IMR-90 (cell line): ENCODE measurements at regions not wholly inside any gene's neighbourhood (a gene's known extent, or its start where the extent isn't known, plus 50 kb on each side); places are given as distances from the start of the nearest gene placed in this dataset.

ENCODE experiments used
- ATAC-seq: fragments of 200-7000 bp; cut with Tn5 transposase; 2 replicates; pipeline ENCODE4 v1.9.1; 2020; ENCODE audit warnings: low read depth, mild to moderate bottlenecking, moderate library complexity
- BruUV-seq: library from RNA; stranded (reverse); fragments of 400-500 nt; replicated peaks from 2 replicates; lab custom pipeline; 2021; lab: Mats Ljungman, UMichigan
- CTCF ChIA-PET: fragments of 300-600 bp; formaldehyde crosslinking; extraction: SDS; loops from one replicate; lab custom pipeline; 2021; ENCODE audit warnings: antibody characterized with exemption; lab: Yijun Ruan, JAX
- POLR2A ChIA-PET: fragments of 300-600 bp; sonication (Branson Sonifier 250); formaldehyde crosslinking; loops from one replicate; lab custom pipeline; 2022; ENCODE audit warnings: antibody characterized with exemption; ENCODE audit not compliant: unreplicated experiment; lab: Charles Lee
- DNase-seq: peaks from one replicate; pipeline ENCODE4 v3.0.0; 2013
- H2AFZ ChIP-seq: replicated peaks from 2 replicates; pipeline ENCODE3; 2013; ENCODE audit warnings: low read length, mild to moderate bottlenecking; ENCODE audit not compliant: poor library complexity
- H2AK5ac ChIP-seq: 2 replicates; pipeline ENCODE4 v1.6.1; 2013; ENCODE audit warnings: low read depth, low read length, inconsistent platforms
- H2AK9ac ChIP-seq: replicated peaks from 2 replicates; pipeline ENCODE3; 2013; ENCODE audit warnings: mild to moderate bottlenecking, low read depth, low read length, moderate library complexity; ENCODE audit not compliant: poor library complexity
- H2BK120ac ChIP-seq: 2 replicates; pipeline ENCODE4 v1.6.1; 2013; ENCODE audit warnings: low read depth, low read length, inconsistent platforms
- H2BK15ac ChIP-seq: 3 replicates; pipeline ENCODE4 v1.6.1; 2013; ENCODE audit warnings: low read depth, low read length, inconsistent platforms
- H2BK20ac ChIP-seq: 2 replicates; pipeline ENCODE4 v1.6.1; 2013; ENCODE audit warnings: low read depth, mild to moderate bottlenecking, inconsistent platforms, low read length, moderate library complexity
- H2BK5ac ChIP-seq: 2 replicates; pipeline ENCODE4 v1.6.1; 2013; ENCODE audit warnings: mild to moderate bottlenecking, low read depth, low read length, inconsistent platforms; ENCODE audit not compliant: poor library complexity, severe bottlenecking
- H3K14ac ChIP-seq: replicated peaks from 2 replicates; pipeline ENCODE4 v1.6.1; 2013; ENCODE audit warnings: low read depth, low read length, inconsistent platforms
- H3K18ac ChIP-seq: 2 replicates; pipeline ENCODE4 v1.6.1; 2013; ENCODE audit warnings: low read depth, low read length, control low read depth
- H3K23ac ChIP-seq: 2 replicates; pipeline ENCODE4 v1.6.1; 2013; ENCODE audit warnings: low read depth, low read length, inconsistent platforms
- H3K27ac ChIP-seq: 2 replicates; pipeline ENCODE4 v1.5.1; 2013; ENCODE audit warnings: mild to moderate bottlenecking, control low read depth, low read length; ENCODE audit not compliant: insufficient read depth
- H3K27me3 ChIP-seq: 2 replicates; pipeline ENCODE4 v1.6.1; 2013; ENCODE audit warnings: low read length; ENCODE audit not compliant: control insufficient read depth, insufficient read depth
- H3K36me3 ChIP-seq: 2 replicates; pipeline ENCODE4 v1.6.1; 2013; ENCODE audit warnings: low read length, mixed read lengths; ENCODE audit not compliant: control insufficient read depth, insufficient read depth
- H3K4ac ChIP-seq: 2 replicates; pipeline ENCODE4 v1.6.1; 2013; ENCODE audit warnings: low read depth, low read length, inconsistent platforms
- H3K4me1 ChIP-seq: 2 replicates; pipeline ENCODE4 v1.6.1; 2013; ENCODE audit warnings: low read length, mixed read lengths; ENCODE audit not compliant: control insufficient read depth, insufficient read depth
- H3K4me2 ChIP-seq: 2 replicates; pipeline ENCODE4 v1.6.1; 2013; ENCODE audit warnings: low read depth, mild to moderate bottlenecking, control low read depth, low read length, moderate library complexity
- H3K4me3 ChIP-seq: 2 replicates; pipeline ENCODE4 v1.5.1; 2013; ENCODE audit warnings: low read depth, mild to moderate bottlenecking, control low read depth, low read length, moderate library complexity; ENCODE audit not compliant: insufficient read depth
- H3K56ac ChIP-seq: 2 replicates; pipeline ENCODE4 v1.6.1; 2013; ENCODE audit warnings: low read length, inconsistent platforms; ENCODE audit not compliant: insufficient read depth; ENCODE audit errors: extremely low read depth
- H3K79me1 ChIP-seq, 2 experiments: 2 replicates each; pipeline ENCODE4 v1.6.1; 2013; ENCODE audit warnings: low read length in 2 of 2, inconsistent platforms in 1 of 2, low read depth in 1 of 2
- H3K9ac ChIP-seq: 2 replicates; pipeline ENCODE4 v1.6.1; 2013; ENCODE audit warnings: low read depth, low read length, control low read depth
- H3K9me1 ChIP-seq: 2 replicates; pipeline ENCODE4 v1.6.1; 2013; ENCODE audit warnings: low read length, inconsistent platforms; ENCODE audit not compliant: insufficient read depth
- H3K9me3 ChIP-seq: 2 replicates; pipeline ENCODE4 v1.6.1; 2013; ENCODE audit warnings: low read length; ENCODE audit not compliant: control insufficient read depth, insufficient read depth
- H4K20me1 ChIP-seq: 2 replicates; pipeline ENCODE4 v1.6.1; 2013; ENCODE audit warnings: low read length, inconsistent platforms; ENCODE audit not compliant: insufficient read depth
- H4K5ac ChIP-seq: 2 replicates; pipeline ENCODE4 v1.6.1; 2013; ENCODE audit warnings: mild to moderate bottlenecking, low read depth, low read length, control low read depth
- H4K8ac ChIP-seq, 2 experiments: 2 replicates each; pipeline ENCODE4 v1.6.1; 2013; ENCODE audit warnings: low read depth in 2 of 2, low read length in 2 of 2, control low read depth in 1 of 2, inconsistent platforms in 1 of 2
- H4K91ac ChIP-seq: 2 replicates; pipeline ENCODE4 v1.6.1; 2013; ENCODE audit warnings: low read depth, low read length, inconsistent platforms; ENCODE audit not compliant: insufficient read depth
- CEBPB ChIP-seq: IDR thresholded peaks from 2 replicates; pipeline ENCODE4 v1.6.1; 2012; ENCODE audit warnings: low read depth, low read length, improper control_type of control experiment
- RFX5 ChIP-seq: IDR thresholded peaks from 2 replicates; pipeline ENCODE4 v1.8.0; 2012; ENCODE audit warnings: low read depth, mild to moderate bottlenecking, low read length, moderate library complexity
- dilution Hi-C: fragments of 300-500 bp; cut with HindIII; formaldehyde crosslinking; loops from one replicate; pipeline ENCODE4 v1.14.3; 2018; ENCODE audit warnings: low sequenced_read_pairs; ENCODE audit not compliant: unreplicated experiment
- in situ Hi-C: fragments of 300-500 bp; cut with MboI; formaldehyde crosslinking; loops from 3 replicates; pipeline ENCODE4 v1.14.3; 2019; ENCODE audit warnings: low sequenced_read_pairs, inconsistent platforms, mixed read lengths
- intact Hi-C: fragments of 100-400 bp; cut with micrococcal nuclease; formaldehyde crosslinking; loops from 2 replicates; pipeline ENCODE4 v1.10.0; 2022

DNA sequence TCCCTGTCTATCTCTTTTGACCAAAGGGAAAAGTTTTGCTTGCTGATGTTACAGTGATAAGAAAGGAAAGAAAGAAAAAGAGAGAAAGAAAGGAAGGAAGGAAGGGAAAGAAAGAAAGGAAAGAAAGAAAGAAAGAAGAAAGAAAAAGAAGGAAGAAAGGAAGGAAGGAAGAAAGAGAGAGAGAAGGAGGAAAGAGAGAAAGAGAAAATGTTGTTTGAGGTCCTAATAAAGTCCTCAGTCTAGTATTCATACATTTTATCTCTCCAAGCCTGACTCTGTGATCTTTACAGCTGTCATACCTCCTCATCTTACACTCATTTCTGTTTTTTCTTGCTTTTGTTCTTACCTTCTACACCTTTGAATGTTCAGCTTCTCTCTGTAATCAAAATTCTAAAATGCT lies 111.4 kb upstream of the MBNL1 start:
- H2BK20ac ChIP-seq: peak overlapping the region; percentile 79; the same call in 1 of the 2 replicates
- H2BK120ac ChIP-seq: peak overlapping the region; percentile 65; the same call in 1 of the 2 replicates
- peak overlapping the region; percentile 80 for H2BK5ac ChIP-seq
- no peak overlapping the region for H4K91ac ChIP-seq
- ChIA-PET POLR2A (no interaction called here), CTCF (interaction anchor here (0.7 kb wide), 1 partner anchor 10 kb away, joined by 3 read pairs; no protein-coding TSS in a partner anchor)
- peaks cover 0 to 3% of the 10 kb centered on the region in 2 experiments; a peak in 1 of 4 replicates for H3K79me1 ChIP-seq
- no peaks in the 10 kb centered on the region for H3K9me3 ChIP-seq
- H3K27me3 ChIP-seq: no peaks in the 10 kb centered on the region
- H2AFZ ChIP-seq: no peak overlapping the region
- intact Hi-C loops: loop anchor here (5.0 kb wide), 2 partner anchors 80 to 130 kb away; no protein-coding TSS in a partner anchor
- H3K9ac ChIP-seq: no peak overlapping the region; the same call in 1 of the 2 replicates
- in situ Hi-C loops: no loop called here
- H4K8ac ChIP-seq: peak overlapping the region; percentile 33 to 66; a peak in 2 of 4 replicates
- DNase-seq: no peak
- 0 out of 3 replicates have a peak overlapping the region, but pooled peaks have one; percentile 20 for H2BK15ac ChIP-seq
- no peak overlapping the region; the same call in 1 of the 2 replicates for H3K23ac ChIP-seq
- peak overlapping the region; percentile 46; the same call in 1 of the 2 replicates for H3K4ac ChIP-seq
- TF ChIP-seq CEBPB (no peak), RFX5 (no peak)
- H3K36me3 ChIP-seq: no peaks in the 10 kb centered on the region
- H3K56ac ChIP-seq: no peak overlapping the region
- peak overlapping the region; percentile 57; the same call in 1 of the 2 replicates for H4K5ac ChIP-seq
- H2AK9ac ChIP-seq: no peak overlapping the region
- H3K4me3 ChIP-seq: no peak overlapping the region
- H3K18ac ChIP-seq: peak overlapping the region; percentile 77; the same call in 1 of the 2 replicates
- H3K9me1 ChIP-seq: peaks cover 2% of the 10 kb centered on the region
- no TSS peak for BruUV-seq
- ATAC-seq: no peak
- dilution Hi-C loops: no loop called here
- H3K4me2 ChIP-seq: peak overlapping the region; percentile 22; the same call in 1 of the 2 replicates
- H3K27ac ChIP-seq: peak overlapping the region; percentile 35; the same call in 1 of the 2 replicates
- peaks cover 2% of the 10 kb centered on the region; the same call in 1 of the 2 replicates for H3K4me1 ChIP-seq
- no peaks in the 10 kb centered on the region for H4K20me1 ChIP-seq
- H2AK5ac ChIP-seq: no peak overlapping the region; the same call in 1 of the 2 replicates
- H3K14ac ChIP-seq: no peak overlapping the region; the same call in 1 of the 2 replicates
